GM23338 (cell line): ENCODE measurements at regions not wholly inside any gene's neighbourhood (a gene's known extent, or its start where the extent isn't known, plus 50 kb on each side); places are given as distances from the start of the nearest gene placed in this dataset.

Experiments used
- ATAC-seq: fragments of 200-7000 bp; cut with Tn5 transposase; 3 replicates; pipeline ENCODE4 v1.9.1; 2020
- DNase-seq: peaks from one replicate; pipeline ENCODE4 v3.0.0-alpha.2; 2015; ENCODE audit warnings: low spot score
- H2AFZ ChIP-seq: fragments of 200-600 bp; sonication (generic); 2 replicates; pipeline ENCODE4 v1.8.0; 2016; ENCODE audit warnings: antibody characterized with exemption, mild to moderate bottlenecking, moderate library complexity
- H3F3A ChIP-seq: fragments of 200-600 bp; sonication (generic); replicated peaks from 2 replicates; pipeline ENCODE4 v1.8.0; 2017; ENCODE audit warnings: antibody characterized with exemption, mixed run types, low read depth
- H3K27ac ChIP-seq: fragments of 200-600 bp; sonication (generic); 2 replicates; pipeline ENCODE4 v1.6.1; 2016; ENCODE audit warnings: low read depth
- H3K27me3 ChIP-seq: fragments of 200-600 bp; sonication (generic); 2 replicates; pipeline ENCODE4 v1.8.0; 2016; ENCODE audit warnings: mild to moderate bottlenecking, mixed run types, moderate library complexity; ENCODE audit not compliant: insufficient read depth
- H3K36me3 ChIP-seq: fragments of 200-600 bp; sonication (generic); 2 replicates; pipeline ENCODE4 v1.8.0; 2016; ENCODE audit warnings: mild to moderate bottlenecking; ENCODE audit not compliant: insufficient read depth
- H3K4me1 ChIP-seq: fragments of 200-600 bp; sonication (generic); 2 replicates; pipeline ENCODE4 v1.8.0; 2016; ENCODE audit warnings: mild to moderate bottlenecking, moderate library complexity; ENCODE audit not compliant: insufficient read depth
- H3K4me2 ChIP-seq: fragments of 200-600 bp; sonication (generic); 2 replicates; pipeline ENCODE4 v1.7.1; 2017; ENCODE audit warnings: mixed run types
- H3K4me3 ChIP-seq: fragments of 200-600 bp; sonication (generic); 2 replicates; pipeline ENCODE4 v1.6.1; 2016; ENCODE audit warnings: mixed run types
- H3K79me2 ChIP-seq: fragments of 200-600 bp; sonication (generic); replicated peaks from 2 replicates; pipeline ENCODE4 v1.8.0; 2017; ENCODE audit warnings: mild to moderate bottlenecking; ENCODE audit not compliant: insufficient read depth
- H3K9me2 ChIP-seq: fragments of 200-600 bp; sonication (generic); 2 replicates; pipeline ENCODE4 v1.8.0; 2017; ENCODE audit not compliant: insufficient read depth
- H4K20me1 ChIP-seq: fragments of 200-600 bp; sonication (generic); replicated peaks from 2 replicates; pipeline ENCODE4 v1.8.0; 2017; ENCODE audit warnings: mild to moderate bottlenecking; ENCODE audit not compliant: insufficient read depth
- H3K27ac Mint-ChIP-seq: 2 replicates; pipeline ENCODE4 v1.8.0; 2020; ENCODE audit warnings: inconsistent platforms, mild to moderate bottlenecking, moderate library complexity, mixed read lengths
- H3K27me3 Mint-ChIP-seq: 3 replicates; pipeline ENCODE4 v1.8.0; 2022; ENCODE audit warnings: low read depth, mild to moderate bottlenecking, moderate library complexity, mixed read lengths, inconsistent platforms; ENCODE audit not compliant: insufficient read depth, poor library complexity
- H3K36me3 Mint-ChIP-seq: 3 replicates; pipeline ENCODE4 v1.8.0; 2021; ENCODE audit warnings: low read depth, mild to moderate bottlenecking, inconsistent platforms, moderate library complexity, mixed read lengths
- H3K4me1 Mint-ChIP-seq: 3 replicates; pipeline ENCODE4 v1.8.0; 2020; ENCODE audit warnings: mild to moderate bottlenecking, inconsistent platforms, mixed read lengths
- H3K4me3 Mint-ChIP-seq: 3 replicates; pipeline ENCODE4 v1.8.0; 2021; ENCODE audit warnings: moderate library complexity, mild to moderate bottlenecking, inconsistent platforms, mixed read lengths
- H3K9me3 Mint-ChIP-seq: 3 replicates; pipeline ENCODE4 v1.8.0; 2020; ENCODE audit warnings: moderate library complexity, mild to moderate bottlenecking, inconsistent platforms, mixed read lengths
- CREB1 ChIP-seq: fragments of 250-450 bp; sonication (Bioruptor Pico); IDR thresholded peaks from 2 replicates; pipeline ENCODE4 v1.5.0; 2020; ENCODE audit warnings: low read depth, mild to moderate bottlenecking, moderate library complexity
- EZH2 ChIP-seq: fragments of 200-600 bp; sonication (generic); IDR thresholded peaks from one replicate; pipeline ENCODE4 v1.8.0; 2017; ENCODE audit warnings: antibody characterized with exemption, mild to moderate bottlenecking, low read depth; ENCODE audit not compliant: unreplicated experiment
- POLR2AphosphoS5 ChIP-seq: IDR thresholded peaks from 2 replicates; pipeline ENCODE4 v1.6.1; 2016; ENCODE audit warnings: antibody characterized with exemption, low read depth
- ZNF331 ChIP-seq: fragments of 250-450 bp; sonication (Bioruptor Pico); IDR thresholded peaks from 2 replicates; pipeline ENCODE4 v1.5.0; 2020; ENCODE audit warnings: low read depth, mild to moderate bottlenecking, moderate library complexity
- TF ChIP-seq, protein P1 (sequence below): IDR thresholded peaks from 2 replicates; pipeline ENCODE4 v1.6.1; 2016; ENCODE audit warnings: antibody characterized with exemption
- TF ChIP-seq, protein P2 (sequence below): fragments of 250-450 bp; sonication (Bioruptor Pico); IDR thresholded peaks from 2 replicates; pipeline ENCODE4 v1.5.0; 2020; ENCODE audit warnings: mild to moderate bottlenecking, moderate library complexity
- TF ChIP-seq, protein P3 (sequence below): IDR thresholded peaks from one replicate; pipeline ENCODE4 v1.6.1; 2018; ENCODE audit warnings: antibody characterized with exemption; ENCODE audit not compliant: unreplicated experiment
- TF ChIP-seq, protein P4 (sequence below), 2 experiments: fragments of 200-600 bp in 1 of 2; sonication (generic) in 1 of 2; conservative IDR thresholded peaks; 2 replicates each; pipeline versions ENCODE4 v1.5.1 to v1.6.1; 2016 to 2017; ENCODE audit warnings: antibody characterized with exemption in 2 of 2, low read depth in 2 of 2, mild to moderate bottlenecking in 2 of 2, moderate library complexity in 1 of 2

DNA sequence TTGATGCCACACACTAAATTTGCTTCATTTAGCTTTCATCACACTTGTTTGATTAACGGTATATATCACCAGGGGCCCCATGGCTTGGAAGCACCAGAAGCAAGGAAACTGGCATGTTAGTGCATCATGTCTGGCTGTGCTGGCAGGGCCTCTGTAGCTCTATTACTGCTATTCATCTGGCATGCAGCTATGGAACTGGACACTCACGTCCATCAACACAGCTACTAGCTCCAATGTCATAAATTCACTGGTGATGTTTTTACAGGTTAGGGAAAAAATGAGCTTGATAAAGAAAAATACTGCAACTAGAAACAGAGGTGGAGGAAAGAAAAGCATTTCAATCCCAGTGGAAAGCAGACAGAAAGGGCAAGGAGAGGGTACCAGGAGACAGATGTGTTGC is 343.2 kb downstream of the DEPDC1B start:
- ATAC-seq (no peak), DNase-seq (no peak)
- H3K27me3 ChIP-seq = no peaks in the 10 kb centered on the region
- H3K79me2 ChIP-seq = no peaks in the 10 kb centered on the region
- H3K9me2 ChIP-seq = no peaks in the 10 kb centered on the region
- no peak overlapping the region for H3K4me3 ChIP-seq
- Mint-ChIP-seq H3K27ac (no peak overlapping the region), H3K4me3 (no peak overlapping the region), H3K9me3 (no peaks in the 10 kb centered on the region), H3K36me3 (no peaks in the 10 kb centered on the region), H3K27me3 (peaks cover 2% of the 10 kb centered on the region), H3K4me1 (peaks cover 10% of the 10 kb centered on the region; the same call in 2 of the 3 replicates)
- H3K4me1 ChIP-seq = no peaks in the 10 kb centered on the region
- H3K36me3 ChIP-seq = no peaks in the 10 kb centered on the region
- no peaks in the 10 kb centered on the region for H4K20me1 ChIP-seq
- H3F3A ChIP-seq = no peaks in the 10 kb centered on the region
- no peak overlapping the region for H3K4me2 ChIP-seq
- TF ChIP-seq, protein P1, sequence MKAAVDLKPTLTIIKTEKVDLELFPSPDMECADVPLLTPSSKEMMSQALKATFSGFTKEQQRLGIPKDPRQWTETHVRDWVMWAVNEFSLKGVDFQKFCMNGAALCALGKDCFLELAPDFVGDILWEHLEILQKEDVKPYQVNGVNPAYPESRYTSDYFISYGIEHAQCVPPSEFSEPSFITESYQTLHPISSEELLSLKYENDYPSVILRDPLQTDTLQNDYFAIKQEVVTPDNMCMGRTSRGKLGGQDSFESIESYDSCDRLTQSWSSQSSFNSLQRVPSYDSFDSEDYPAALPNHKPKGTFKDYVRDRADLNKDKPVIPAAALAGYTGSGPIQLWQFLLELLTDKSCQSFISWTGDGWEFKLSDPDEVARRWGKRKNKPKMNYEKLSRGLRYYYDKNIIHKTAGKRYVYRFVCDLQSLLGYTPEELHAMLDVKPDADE = no peak
- TF ChIP-seq CREB1 (CRISPR knock-in tag) = no peak
- TF ChIP-seq, protein P2, sequence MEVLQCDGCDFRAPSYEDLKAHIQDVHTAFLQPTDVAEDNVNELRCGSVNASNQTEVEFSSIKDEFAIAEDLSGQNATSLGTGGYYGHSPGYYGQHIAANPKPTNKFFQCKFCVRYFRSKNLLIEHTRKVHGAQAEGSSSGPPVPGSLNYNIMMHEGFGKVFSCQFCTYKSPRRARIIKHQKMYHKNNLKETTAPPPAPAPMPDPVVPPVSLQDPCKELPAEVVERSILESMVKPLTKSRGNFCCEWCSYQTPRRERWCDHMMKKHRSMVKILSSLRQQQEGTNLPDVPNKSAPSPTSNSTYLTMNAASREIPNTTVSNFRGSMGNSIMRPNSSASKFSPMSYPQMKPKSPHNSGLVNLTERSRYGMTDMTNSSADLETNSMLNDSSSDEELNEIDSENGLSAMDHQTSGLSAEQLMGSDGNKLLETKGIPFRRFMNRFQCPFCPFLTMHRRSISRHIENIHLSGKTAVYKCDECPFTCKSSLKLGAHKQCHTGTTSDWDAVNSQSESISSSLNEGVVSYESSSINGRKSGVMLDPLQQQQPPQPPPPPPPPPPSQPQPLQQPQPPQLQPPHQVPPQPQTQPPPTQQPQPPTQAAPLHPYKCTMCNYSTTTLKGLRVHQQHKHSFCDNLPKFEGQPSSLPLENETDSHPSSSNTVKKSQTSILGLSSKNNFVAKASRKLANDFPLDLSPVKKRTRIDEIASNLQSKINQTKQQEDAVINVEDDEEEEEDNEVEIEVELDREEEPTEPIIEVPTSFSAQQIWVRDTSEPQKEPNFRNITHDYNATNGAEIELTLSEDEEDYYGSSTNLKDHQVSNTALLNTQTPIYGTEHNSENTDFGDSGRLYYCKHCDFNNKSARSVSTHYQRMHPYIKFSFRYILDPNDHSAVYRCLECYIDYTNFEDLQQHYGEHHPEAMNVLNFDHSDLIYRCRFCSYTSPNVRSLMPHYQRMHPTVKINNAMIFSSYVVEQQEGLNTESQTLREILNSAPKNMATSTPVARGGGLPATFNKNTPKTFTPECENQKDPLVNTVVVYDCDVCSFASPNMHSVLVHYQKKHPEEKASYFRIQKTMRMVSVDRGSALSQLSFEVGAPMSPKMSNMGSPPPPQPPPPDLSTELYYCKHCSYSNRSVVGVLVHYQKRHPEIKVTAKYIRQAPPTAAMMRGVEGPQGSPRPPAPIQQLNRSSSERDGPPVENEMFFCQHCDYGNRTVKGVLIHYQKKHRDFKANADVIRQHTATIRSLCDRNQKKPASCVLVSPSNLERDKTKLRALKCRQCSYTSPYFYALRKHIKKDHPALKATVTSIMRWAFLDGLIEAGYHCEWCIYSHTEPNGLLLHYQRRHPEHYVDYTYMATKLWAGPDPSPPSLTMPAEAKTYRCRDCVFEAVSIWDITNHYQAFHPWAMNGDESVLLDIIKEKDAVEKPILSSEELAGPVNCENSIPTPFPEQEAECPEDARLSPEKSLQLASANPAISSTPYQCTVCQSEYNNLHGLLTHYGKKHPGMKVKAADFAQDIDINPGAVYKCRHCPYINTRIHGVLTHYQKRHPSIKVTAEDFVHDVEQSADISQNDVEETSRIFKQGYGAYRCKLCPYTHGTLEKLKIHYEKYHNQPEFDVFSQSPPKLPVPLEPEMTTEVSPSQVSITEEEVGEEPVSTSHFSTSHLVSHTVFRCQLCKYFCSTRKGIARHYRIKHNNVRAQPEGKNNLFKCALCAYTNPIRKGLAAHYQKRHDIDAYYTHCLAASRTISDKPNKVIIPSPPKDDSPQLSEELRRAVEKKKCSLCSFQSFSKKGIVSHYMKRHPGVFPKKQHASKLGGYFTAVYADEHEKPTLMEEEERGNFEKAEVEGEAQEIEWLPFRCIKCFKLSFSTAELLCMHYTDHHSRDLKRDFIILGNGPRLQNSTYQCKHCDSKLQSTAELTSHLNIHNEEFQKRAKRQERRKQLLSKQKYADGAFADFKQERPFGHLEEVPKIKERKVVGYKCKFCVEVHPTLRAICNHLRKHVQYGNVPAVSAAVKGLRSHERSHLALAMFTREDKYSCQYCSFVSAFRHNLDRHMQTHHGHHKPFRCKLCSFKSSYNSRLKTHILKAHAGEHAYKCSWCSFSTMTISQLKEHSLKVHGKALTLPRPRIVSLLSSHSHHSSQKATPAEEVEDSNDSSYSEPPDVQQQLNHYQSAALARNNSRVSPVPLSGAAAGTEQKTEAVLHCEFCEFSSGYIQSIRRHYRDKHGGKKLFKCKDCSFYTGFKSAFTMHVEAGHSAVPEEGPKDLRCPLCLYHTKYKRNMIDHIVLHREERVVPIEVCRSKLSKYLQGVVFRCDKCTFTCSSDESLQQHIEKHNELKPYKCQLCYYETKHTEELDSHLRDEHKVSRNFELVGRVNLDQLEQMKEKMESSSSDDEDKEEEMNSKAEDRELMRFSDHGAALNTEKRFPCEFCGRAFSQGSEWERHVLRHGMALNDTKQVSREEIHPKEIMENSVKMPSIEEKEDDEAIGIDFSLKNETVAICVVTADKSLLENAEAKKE (CRISPR knock-in tag) = no peak
- H3K27ac ChIP-seq = no peak overlapping the region
- no peak overlapping the region for H2AFZ ChIP-seq

DNA sequence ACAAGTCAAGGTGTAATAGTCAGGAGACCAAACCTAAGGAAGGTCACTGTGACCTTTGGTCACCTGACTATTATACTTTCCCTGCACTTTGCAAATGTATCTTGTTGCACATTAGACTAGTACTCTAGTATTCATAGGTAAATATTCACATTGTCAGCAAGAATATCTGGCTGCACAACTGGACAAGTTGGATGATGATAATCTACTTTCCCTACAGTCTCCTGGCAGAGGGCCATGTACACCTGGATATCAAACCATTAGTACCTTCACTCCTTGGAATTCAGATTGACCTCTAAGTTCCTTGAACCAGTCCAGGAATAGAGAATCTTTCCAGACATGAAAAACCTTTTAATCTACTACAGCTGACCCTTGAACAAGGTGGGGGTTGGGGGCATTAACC is 344.8 kb downstream of the DEPDC1B start:
- H3K4me3 Mint-ChIP-seq = no peak overlapping the region
- no peaks in the 10 kb centered on the region for H3K4me1 ChIP-seq
- H3K27ac Mint-ChIP-seq = no peak overlapping the region
- H2AFZ ChIP-seq = no peak overlapping the region
- H3K79me2 ChIP-seq = no peaks in the 10 kb centered on the region
- H3K9me2 ChIP-seq = no peaks in the 10 kb centered on the region
- no peaks in the 10 kb centered on the region for H3K36me3 ChIP-seq
- H3K4me3 ChIP-seq = no peak overlapping the region
- no peaks in the 10 kb centered on the region for H4K20me1 ChIP-seq
- DNase-seq (no peak), ATAC-seq (no peak)
- H3F3A ChIP-seq = no peaks in the 10 kb centered on the region
- no peaks in the 10 kb centered on the region for H3K27me3 ChIP-seq
- peaks cover 6% of the 10 kb centered on the region; the same call in 2 of the 3 replicates for H3K4me1 Mint-ChIP-seq
- no peak overlapping the region for H3K27ac ChIP-seq
- no peaks in the 10 kb centered on the region for H3K36me3 Mint-ChIP-seq
- H3K27me3 Mint-ChIP-seq = peaks cover 2% of the 10 kb centered on the region
- no peaks in the 10 kb centered on the region for H3K9me3 Mint-ChIP-seq
- H3K4me2 ChIP-seq = no peak overlapping the region
- TF ChIP-seq EZH2 = no peak
- TF ChIP-seq POLR2AphosphoS5 = no peak
- TF ChIP-seq, protein P3, sequence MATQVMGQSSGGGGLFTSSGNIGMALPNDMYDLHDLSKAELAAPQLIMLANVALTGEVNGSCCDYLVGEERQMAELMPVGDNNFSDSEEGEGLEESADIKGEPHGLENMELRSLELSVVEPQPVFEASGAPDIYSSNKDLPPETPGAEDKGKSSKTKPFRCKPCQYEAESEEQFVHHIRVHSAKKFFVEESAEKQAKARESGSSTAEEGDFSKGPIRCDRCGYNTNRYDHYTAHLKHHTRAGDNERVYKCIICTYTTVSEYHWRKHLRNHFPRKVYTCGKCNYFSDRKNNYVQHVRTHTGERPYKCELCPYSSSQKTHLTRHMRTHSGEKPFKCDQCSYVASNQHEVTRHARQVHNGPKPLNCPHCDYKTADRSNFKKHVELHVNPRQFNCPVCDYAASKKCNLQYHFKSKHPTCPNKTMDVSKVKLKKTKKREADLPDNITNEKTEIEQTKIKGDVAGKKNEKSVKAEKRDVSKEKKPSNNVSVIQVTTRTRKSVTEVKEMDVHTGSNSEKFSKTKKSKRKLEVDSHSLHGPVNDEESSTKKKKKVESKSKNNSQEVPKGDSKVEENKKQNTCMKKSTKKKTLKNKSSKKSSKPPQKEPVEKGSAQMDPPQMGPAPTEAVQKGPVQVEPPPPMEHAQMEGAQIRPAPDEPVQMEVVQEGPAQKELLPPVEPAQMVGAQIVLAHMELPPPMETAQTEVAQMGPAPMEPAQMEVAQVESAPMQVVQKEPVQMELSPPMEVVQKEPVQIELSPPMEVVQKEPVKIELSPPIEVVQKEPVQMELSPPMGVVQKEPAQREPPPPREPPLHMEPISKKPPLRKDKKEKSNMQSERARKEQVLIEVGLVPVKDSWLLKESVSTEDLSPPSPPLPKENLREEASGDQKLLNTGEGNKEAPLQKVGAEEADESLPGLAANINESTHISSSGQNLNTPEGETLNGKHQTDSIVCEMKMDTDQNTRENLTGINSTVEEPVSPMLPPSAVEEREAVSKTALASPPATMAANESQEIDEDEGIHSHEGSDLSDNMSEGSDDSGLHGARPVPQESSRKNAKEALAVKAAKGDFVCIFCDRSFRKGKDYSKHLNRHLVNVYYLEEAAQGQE = no peak
- TF ChIP-seq, protein P4, sequence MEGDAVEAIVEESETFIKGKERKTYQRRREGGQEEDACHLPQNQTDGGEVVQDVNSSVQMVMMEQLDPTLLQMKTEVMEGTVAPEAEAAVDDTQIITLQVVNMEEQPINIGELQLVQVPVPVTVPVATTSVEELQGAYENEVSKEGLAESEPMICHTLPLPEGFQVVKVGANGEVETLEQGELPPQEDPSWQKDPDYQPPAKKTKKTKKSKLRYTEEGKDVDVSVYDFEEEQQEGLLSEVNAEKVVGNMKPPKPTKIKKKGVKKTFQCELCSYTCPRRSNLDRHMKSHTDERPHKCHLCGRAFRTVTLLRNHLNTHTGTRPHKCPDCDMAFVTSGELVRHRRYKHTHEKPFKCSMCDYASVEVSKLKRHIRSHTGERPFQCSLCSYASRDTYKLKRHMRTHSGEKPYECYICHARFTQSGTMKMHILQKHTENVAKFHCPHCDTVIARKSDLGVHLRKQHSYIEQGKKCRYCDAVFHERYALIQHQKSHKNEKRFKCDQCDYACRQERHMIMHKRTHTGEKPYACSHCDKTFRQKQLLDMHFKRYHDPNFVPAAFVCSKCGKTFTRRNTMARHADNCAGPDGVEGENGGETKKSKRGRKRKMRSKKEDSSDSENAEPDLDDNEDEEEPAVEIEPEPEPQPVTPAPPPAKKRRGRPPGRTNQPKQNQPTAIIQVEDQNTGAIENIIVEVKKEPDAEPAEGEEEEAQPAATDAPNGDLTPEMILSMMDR (conservative IDR thresholded peaks at IDR 0.05; ENCODE audit: low read depth in 2 of 2) = no peak
- TF ChIP-seq ZNF331 (CRISPR knock-in tag) = no peak
- TF ChIP-seq, protein P1 = no peak
